ENCODE measurements at regions not wholly inside any gene's neighbourhood (a gene's known extent, or its start where the extent isn't known, plus 50 kb on each side); places are given as distances from the start of the nearest gene placed in this dataset.

DNA sequence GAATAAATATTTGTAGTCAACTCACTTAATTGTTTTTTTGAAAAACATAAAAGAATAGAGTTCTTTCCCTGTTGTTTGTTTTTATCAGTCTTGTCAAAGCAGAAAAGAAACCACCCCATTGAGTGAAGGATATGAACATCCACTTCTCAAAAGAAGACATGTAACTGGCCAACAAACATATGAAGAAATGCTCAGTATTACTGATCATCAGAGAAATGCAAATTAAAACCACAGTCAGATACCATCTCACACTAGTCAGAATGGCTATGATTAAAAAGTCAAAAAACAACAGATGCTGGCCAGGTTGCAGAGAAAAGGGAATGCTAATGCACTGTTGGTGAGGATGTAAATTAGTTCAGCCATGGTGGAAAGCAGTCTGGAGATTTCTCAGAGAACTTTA, 326.1 kb upstream of the EMCN start:
- TF ChIP-seq CTCF (IDR thresholded peaks at IDR 0.05; ENCODE audit: insufficient read depth, low read length, poor library complexity, severe bottlenecking) (no peak), EZH2phosphoT487 (conservative IDR thresholded peaks at IDR 0.05; ENCODE audit: low read length) (no peak)

Data from SU-DHL-6 (cell line).